ENCODE measurements at regions not wholly inside any gene's neighbourhood (a gene's known extent, or its start where the extent isn't known, plus 50 kb on each side); places are given as distances from the start of the nearest gene placed in this dataset.

GRCh38 chr5:124655921-124656511 is 90.4 kb downstream of the ZNF608 start (continued):
- no peak for TF ChIP-seq CTCF (IDR thresholded peaks at IDR 0.05; ENCODE audit: low read depth, low read length, missing input control)

GRCh38 chr5:124655251-124655917 is 91.1 kb downstream of the ZNF608 start:
- no peak for DNase-seq (ENCODE audit: low spot score)
- Histone ChIP-seq H3K9me3 (ENCODE audit: control insufficient read depth in 4 of 4, low read length in 3 of 4) (no peaks in the 10 kb centered on the region), H3K4me3 (ENCODE audit: low read depth in 1 of 3, low read length in 3 of 3) (no peak overlapping the region), H3K27me3 (ENCODE audit: control insufficient read depth in 4 of 4, insufficient read depth in 4 of 4, low read length in 3 of 4) (no peaks in the 10 kb centered on the region), H3K9ac (ENCODE audit: low read depth in 1 of 2, low read length in 2 of 2) (peak overlapping the region in 1 of 2 donors; percentile 29), H3K27ac (ENCODE audit: low read depth in 1 of 2, low read length in 2 of 2) (peak overlapping the region in 1 of 2 donors; percentile 54), H3K36me3 (ENCODE audit: control insufficient read depth in 4 of 4, insufficient read depth in 3 of 4, low read depth in 1 of 4, low read length in 3 of 4) (no peaks in the 10 kb centered on the region), H3K4me1 (ENCODE audit: control insufficient read depth in 4 of 4, insufficient read depth in 4 of 4, low read length in 3 of 4) (peaks cover 0 to 24% (median 9%) of the 10 kb centered on the region in 4 donors)
- 73% methylated on average over 8 of the region's 8 CpGs for WGBS
- TF ChIP-seq FOXA1 (IDR thresholded peaks at IDR 0.05) (no peak), ATF3 (IDR thresholded peaks at IDR 0.05) (no peak), HNF4G (IDR thresholded peaks at IDR 0.05) (no peak), RXRA (IDR thresholded peaks at IDR 0.05) (no peak), EGR1 (IDR thresholded peaks at IDR 0.05; ENCODE audit: low read depth in 2 of 2) (no peak), YY1 (IDR thresholded peaks at IDR 0.05) (no peak), FOXA2 (IDR thresholded peaks at IDR 0.05) (no peak), TAF1 (conservative IDR thresholded peaks at IDR 0.05) (no peak)

- Histone ChIP-seq H3K9ac (ENCODE audit: low read depth in 1 of 2, low read length in 2 of 2) (no peak overlapping the region), H3K36me3 (ENCODE audit: control insufficient read depth in 4 of 4, insufficient read depth in 3 of 4, low read depth in 1 of 4, low read length in 3 of 4) (no peaks in the 10 kb centered on the region), H3K4me1 (ENCODE audit: control insufficient read depth in 4 of 4, insufficient read depth in 4 of 4, low read length in 3 of 4) (peaks cover 0 to 29% (median 11%) of the 10 kb centered on the region in 4 donors), H3K4me3 (ENCODE audit: low read depth in 1 of 3, low read length in 3 of 3) (no peak overlapping the region), H3K27ac (ENCODE audit: low read depth in 1 of 2, low read length in 2 of 2) (no peak overlapping the region), H3K9me3 (ENCODE audit: control insufficient read depth in 4 of 4, low read length in 3 of 4) (no peaks in the 10 kb centered on the region), H3K27me3 (ENCODE audit: control insufficient read depth in 4 of 4, insufficient read depth in 4 of 4, low read length in 3 of 4) (no peaks in the 10 kb centered on the region)
- DNase-seq (ENCODE audit: low spot score) = no peak
- TF ChIP-seq GABPA (IDR thresholded peaks at IDR 0.05 in 1 of 2, conservative IDR thresholded peaks at IDR 0.05 in 1 of 2) (no peak), HNF4G (IDR thresholded peaks at IDR 0.05) (no peak), MAX (IDR thresholded peaks at IDR 0.05) (no peak), TAF1 (conservative IDR thresholded peaks at IDR 0.05) (no peak)
- 90% methylated on average over 5 of the region's 5 CpGs for WGBS
These were observed 92.0 kb downstream of the ZNF608 start for GRCh38 chr5:124654418-124654817.

GRCh38 chr5:124653666-124654065 is 92.8 kb downstream of the ZNF608 start:
- Histone ChIP-seq H3K9me3 (ENCODE audit: control insufficient read depth in 4 of 4, low read length in 3 of 4) (no peaks in the 10 kb centered on the region), H3K4me3 (ENCODE audit: low read depth in 1 of 3, low read length in 3 of 3) (no peak overlapping the region), H3K4me1 (ENCODE audit: control insufficient read depth in 4 of 4, insufficient read depth in 4 of 4, low read length in 3 of 4) (peaks cover 0 to 29% (median 13%) of the 10 kb centered on the region in 4 donors), H3K27ac (ENCODE audit: low read depth in 1 of 2, low read length in 2 of 2) (no peak overlapping the region), H3K27me3 (ENCODE audit: control insufficient read depth in 4 of 4, insufficient read depth in 4 of 4, low read length in 3 of 4) (no peaks in the 10 kb centered on the region), H3K36me3 (ENCODE audit: control insufficient read depth in 4 of 4, insufficient read depth in 3 of 4, low read depth in 1 of 4, low read length in 3 of 4) (no peaks in the 10 kb centered on the region), H3K9ac (ENCODE audit: low read depth in 1 of 2, low read length in 2 of 2) (no peak overlapping the region)
- WGBS = 97% methylated on average over 3 of the region's 3 CpGs
- TF ChIP-seq GABPA (IDR thresholded peaks at IDR 0.05 in 1 of 2, conservative IDR thresholded peaks at IDR 0.05 in 1 of 2) (no peak), RXRA (IDR thresholded peaks at IDR 0.05) (no peak), NR2F2 (IDR thresholded peaks at IDR 0.05) (no peak), FOXA1 (IDR thresholded peaks at IDR 0.05) (no peak), HNF4G (IDR thresholded peaks at IDR 0.05) (no peak), JUND (IDR thresholded peaks at IDR 0.05) (no peak), SP1 (IDR thresholded peaks at IDR 0.05) (no peak), TAF1 (conservative IDR thresholded peaks at IDR 0.05) (no peak), MAX (IDR thresholded peaks at IDR 0.05) (no peak), EGR1 (IDR thresholded peaks at IDR 0.05; ENCODE audit: low read depth in 2 of 2) (no peak)
- DNase-seq (ENCODE audit: low spot score) = no peak
